ENCODE measurements at regions not wholly inside any gene's neighbourhood (a gene's known extent, or its start where the extent isn't known, plus 50 kb on each side); places are given as distances from the start of the nearest gene placed in this dataset.

DNA sequence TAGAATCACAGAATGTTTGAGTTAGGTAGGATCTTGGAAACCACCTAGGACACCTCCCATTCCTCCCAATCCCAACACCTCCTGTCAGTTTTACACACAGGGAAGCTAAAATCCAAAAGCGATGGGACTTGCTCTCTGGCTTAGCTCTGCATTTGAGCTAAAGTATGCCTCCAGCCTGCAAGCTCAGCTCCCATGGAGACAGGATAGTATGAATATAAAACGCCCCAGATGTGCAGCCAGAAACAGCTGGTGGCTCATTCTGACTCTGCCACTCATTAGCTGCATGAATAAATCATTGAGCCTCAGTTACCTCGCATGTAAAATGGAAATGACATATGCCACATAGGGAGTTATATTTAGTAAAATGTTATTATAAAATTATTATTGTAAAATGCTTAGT lies 336.0 kb downstream of the SUCLA2 start:
- H2AFZ ChIP-seq (ENCODE audit: low read depth, low read length, severe bottlenecking): no peak overlapping the region
- no peak for TF ChIP-seq EZH2phosphoT487 (conservative IDR thresholded peaks at IDR 0.05; ENCODE audit: low read length)
- TF ChIP-seq, protein P1, sequence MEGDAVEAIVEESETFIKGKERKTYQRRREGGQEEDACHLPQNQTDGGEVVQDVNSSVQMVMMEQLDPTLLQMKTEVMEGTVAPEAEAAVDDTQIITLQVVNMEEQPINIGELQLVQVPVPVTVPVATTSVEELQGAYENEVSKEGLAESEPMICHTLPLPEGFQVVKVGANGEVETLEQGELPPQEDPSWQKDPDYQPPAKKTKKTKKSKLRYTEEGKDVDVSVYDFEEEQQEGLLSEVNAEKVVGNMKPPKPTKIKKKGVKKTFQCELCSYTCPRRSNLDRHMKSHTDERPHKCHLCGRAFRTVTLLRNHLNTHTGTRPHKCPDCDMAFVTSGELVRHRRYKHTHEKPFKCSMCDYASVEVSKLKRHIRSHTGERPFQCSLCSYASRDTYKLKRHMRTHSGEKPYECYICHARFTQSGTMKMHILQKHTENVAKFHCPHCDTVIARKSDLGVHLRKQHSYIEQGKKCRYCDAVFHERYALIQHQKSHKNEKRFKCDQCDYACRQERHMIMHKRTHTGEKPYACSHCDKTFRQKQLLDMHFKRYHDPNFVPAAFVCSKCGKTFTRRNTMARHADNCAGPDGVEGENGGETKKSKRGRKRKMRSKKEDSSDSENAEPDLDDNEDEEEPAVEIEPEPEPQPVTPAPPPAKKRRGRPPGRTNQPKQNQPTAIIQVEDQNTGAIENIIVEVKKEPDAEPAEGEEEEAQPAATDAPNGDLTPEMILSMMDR (IDR thresholded peaks at IDR 0.05; ENCODE audit: insufficient read depth, low read length, poor library complexity, severe bottlenecking): no peak

GRCh38 chr13:47661076-47661475 lies 340.0 kb downstream of the SUCLA2 start:
- no peaks in the 10 kb centered on the region for H3K9me3 ChIP-seq (ENCODE audit: insufficient read depth, low read length)

More for the DNA sequence above, 336.0 kb downstream of the SUCLA2 start:
- H3F3A ChIP-seq (ENCODE audit: insufficient read depth): no peaks in the 10 kb centered on the region
- H3K27ac ChIP-seq (ENCODE audit: low read depth, low read length): no peak overlapping the region
- H3K4me3 ChIP-seq (ENCODE audit: insufficient read depth, low read length, poor library complexity, severe bottlenecking): no peak overlapping the region
- no peak overlapping the region for H3K4me2 ChIP-seq (ENCODE audit: low read depth, low read length, poor library complexity, severe bottlenecking)
- H3K9me2 ChIP-seq (replicated peaks; ENCODE audit: insufficient read depth, low read length): no peaks in the 10 kb centered on the region
- H4K20me1 ChIP-seq (ENCODE audit: low read depth, low read length): no peaks in the 10 kb centered on the region
- H3K36me3 ChIP-seq (ENCODE audit: low read length): no peaks in the 10 kb centered on the region
- H3K27me3 ChIP-seq (ENCODE audit: low read length): no peaks in the 10 kb centered on the region
- no peaks in the 10 kb centered on the region for H3K79me2 ChIP-seq (ENCODE audit: insufficient read depth, low read length)
- no peak overlapping the region for H3K9ac ChIP-seq (ENCODE audit: low read length)
- H3K9me3 ChIP-seq (ENCODE audit: insufficient read depth, low read length): no peaks in the 10 kb centered on the region

GRCh38 chr13:47656651-47657050 lies 344.4 kb downstream of the SUCLA2 start:
- TF ChIP-seq, protein P1 (IDR thresholded peaks at IDR 0.05; ENCODE audit: insufficient read depth, low read length, poor library complexity, severe bottlenecking): no peak
- no peak for TF ChIP-seq EZH2phosphoT487 (conservative IDR thresholded peaks at IDR 0.05; ENCODE audit: low read length)
- Histone ChIP-seq H3K27ac (ENCODE audit: low read depth, low read length) (no peak overlapping the region), H3K27me3 (ENCODE audit: low read length) (no peaks in the 10 kb centered on the region), H3K9me2 (replicated peaks; ENCODE audit: insufficient read depth, low read length) (no peaks in the 10 kb centered on the region), H3K9me3 (ENCODE audit: insufficient read depth, low read length) (no peaks in the 10 kb centered on the region), H3K79me2 (ENCODE audit: insufficient read depth, low read length) (no peaks in the 10 kb centered on the region), H2AFZ (ENCODE audit: low read depth, low read length, severe bottlenecking) (no peak overlapping the region), H3K4me3 (ENCODE audit: insufficient read depth, low read length, poor library complexity, severe bottlenecking) (no peak overlapping the region), H3K9ac (ENCODE audit: low read length) (no peak overlapping the region), H3K4me2 (ENCODE audit: low read depth, low read length, poor library complexity, severe bottlenecking) (no peak overlapping the region), H3K36me3 (ENCODE audit: low read length) (no peaks in the 10 kb centered on the region), H3F3A (ENCODE audit: insufficient read depth) (no peaks in the 10 kb centered on the region), H4K20me1 (ENCODE audit: low read depth, low read length) (no peaks in the 10 kb centered on the region)

More at GRCh38 chr13:47661076-47661475, 340.0 kb downstream of the SUCLA2 start:
- Histone ChIP-seq H3K9ac (ENCODE audit: low read length) (no peak overlapping the region), H3K4me2 (ENCODE audit: low read depth, low read length, poor library complexity, severe bottlenecking) (no peak overlapping the region), H3K79me2 (ENCODE audit: insufficient read depth, low read length) (no peaks in the 10 kb centered on the region), H3K4me3 (ENCODE audit: insufficient read depth, low read length, poor library complexity, severe bottlenecking) (no peak overlapping the region), H3K36me3 (ENCODE audit: low read length) (no peaks in the 10 kb centered on the region), H3K9me2 (replicated peaks; ENCODE audit: insufficient read depth, low read length) (no peaks in the 10 kb centered on the region), H3K27me3 (ENCODE audit: low read length) (no peaks in the 10 kb centered on the region), H3K27ac (ENCODE audit: low read depth, low read length) (no peak overlapping the region), H4K20me1 (ENCODE audit: low read depth, low read length) (no peaks in the 10 kb centered on the region), H2AFZ (ENCODE audit: low read depth, low read length, severe bottlenecking) (no peak overlapping the region), H3F3A (ENCODE audit: insufficient read depth) (no peaks in the 10 kb centered on the region)
- TF ChIP-seq, protein P1 (IDR thresholded peaks at IDR 0.05; ENCODE audit: insufficient read depth, low read length, poor library complexity, severe bottlenecking): no peak
- TF ChIP-seq EZH2phosphoT487 (conservative IDR thresholded peaks at IDR 0.05; ENCODE audit: low read length): no peak
